ENCODE measurements at regions not wholly inside any gene's neighbourhood (a gene's known extent, or its start where the extent isn't known, plus 50 kb on each side); places are given as distances from the start of the nearest gene placed in this dataset.

DNA sequence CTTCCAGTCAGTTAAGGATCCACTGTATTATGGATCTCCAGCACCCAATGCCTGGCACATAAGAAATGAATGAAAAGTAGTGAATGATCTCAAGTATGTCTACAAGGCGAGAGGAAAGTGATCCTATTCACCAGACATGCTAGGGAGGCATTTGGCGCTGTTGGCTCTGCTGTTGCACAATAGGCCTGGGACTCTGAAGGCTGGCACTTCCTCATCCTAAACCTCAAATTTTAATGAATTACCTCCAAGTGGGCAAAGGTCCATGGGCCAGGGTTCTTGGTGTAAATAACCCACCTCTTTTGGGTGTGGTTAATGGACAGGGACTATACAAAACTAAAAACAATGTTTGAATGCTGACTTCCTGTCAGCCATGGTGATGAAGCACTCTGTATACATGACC lies 173.4 kb upstream of the PZP start (continued):
- TF ChIP-seq ZNF331 (CRISPR knock-in tag; IDR thresholded peaks at IDR 0.05; ENCODE audit: low read depth) (no peak), STAT1 (IDR thresholded peaks at IDR 0.05; ENCODE audit: unreplicated experiment) (no peak), NANOG (IDR thresholded peaks at IDR 0.05; ENCODE audit: borderline replicate concordance) (no peak)

DNA sequence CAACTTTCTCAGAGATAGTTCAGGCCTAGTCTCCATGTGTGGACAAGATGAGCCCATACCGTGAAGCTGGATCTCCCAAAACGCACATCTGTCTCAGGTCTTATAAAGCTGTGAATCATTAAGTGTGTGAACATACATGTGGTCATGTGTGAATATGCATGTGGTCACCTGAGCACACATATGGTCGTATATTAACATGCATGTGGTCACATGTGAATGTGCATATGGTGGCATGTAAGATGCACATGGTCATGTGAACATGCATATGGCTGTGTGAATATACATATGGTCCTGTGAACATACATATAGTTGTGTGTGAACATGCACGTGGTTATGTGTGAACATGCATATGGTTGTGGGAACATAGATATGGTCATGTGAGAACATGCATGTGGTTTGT lies 172.5 kb upstream of the PZP start:
- Histone ChIP-seq H3K4me1 (ENCODE audit: insufficient read depth) (no peaks in the 10 kb centered on the region), H3K4me2 (no peak overlapping the region), H3K9me2 (ENCODE audit: insufficient read depth) (no peaks in the 10 kb centered on the region), H3K79me2 (replicated peaks; ENCODE audit: insufficient read depth) (no peaks in the 10 kb centered on the region), H3K27me3 (ENCODE audit: insufficient read depth) (no peaks in the 10 kb centered on the region), H3K36me3 (ENCODE audit: insufficient read depth) (no peaks in the 10 kb centered on the region), H2AFZ (no peak overlapping the region), H4K20me1 (replicated peaks; ENCODE audit: insufficient read depth) (no peaks in the 10 kb centered on the region), H3K27ac (ENCODE audit: low read depth) (no peak overlapping the region), H3F3A (replicated peaks; ENCODE audit: low read depth) (no peaks in the 10 kb centered on the region), H3K4me3 (no peak overlapping the region)
- no peaks in the 10 kb centered on the region for H3K9me3 Mint-ChIP-seq
- no peak for ATAC-seq
- no peak for DNase-seq (ENCODE audit: low spot score)
- no peak overlapping the region for H3K4me3 Mint-ChIP-seq
- no peak for TF ChIP-seq ZNF331 (CRISPR knock-in tag; IDR thresholded peaks at IDR 0.05; ENCODE audit: low read depth)
- TF ChIP-seq STAT1 (IDR thresholded peaks at IDR 0.05; ENCODE audit: unreplicated experiment): no peak
- TF ChIP-seq, protein P1, sequence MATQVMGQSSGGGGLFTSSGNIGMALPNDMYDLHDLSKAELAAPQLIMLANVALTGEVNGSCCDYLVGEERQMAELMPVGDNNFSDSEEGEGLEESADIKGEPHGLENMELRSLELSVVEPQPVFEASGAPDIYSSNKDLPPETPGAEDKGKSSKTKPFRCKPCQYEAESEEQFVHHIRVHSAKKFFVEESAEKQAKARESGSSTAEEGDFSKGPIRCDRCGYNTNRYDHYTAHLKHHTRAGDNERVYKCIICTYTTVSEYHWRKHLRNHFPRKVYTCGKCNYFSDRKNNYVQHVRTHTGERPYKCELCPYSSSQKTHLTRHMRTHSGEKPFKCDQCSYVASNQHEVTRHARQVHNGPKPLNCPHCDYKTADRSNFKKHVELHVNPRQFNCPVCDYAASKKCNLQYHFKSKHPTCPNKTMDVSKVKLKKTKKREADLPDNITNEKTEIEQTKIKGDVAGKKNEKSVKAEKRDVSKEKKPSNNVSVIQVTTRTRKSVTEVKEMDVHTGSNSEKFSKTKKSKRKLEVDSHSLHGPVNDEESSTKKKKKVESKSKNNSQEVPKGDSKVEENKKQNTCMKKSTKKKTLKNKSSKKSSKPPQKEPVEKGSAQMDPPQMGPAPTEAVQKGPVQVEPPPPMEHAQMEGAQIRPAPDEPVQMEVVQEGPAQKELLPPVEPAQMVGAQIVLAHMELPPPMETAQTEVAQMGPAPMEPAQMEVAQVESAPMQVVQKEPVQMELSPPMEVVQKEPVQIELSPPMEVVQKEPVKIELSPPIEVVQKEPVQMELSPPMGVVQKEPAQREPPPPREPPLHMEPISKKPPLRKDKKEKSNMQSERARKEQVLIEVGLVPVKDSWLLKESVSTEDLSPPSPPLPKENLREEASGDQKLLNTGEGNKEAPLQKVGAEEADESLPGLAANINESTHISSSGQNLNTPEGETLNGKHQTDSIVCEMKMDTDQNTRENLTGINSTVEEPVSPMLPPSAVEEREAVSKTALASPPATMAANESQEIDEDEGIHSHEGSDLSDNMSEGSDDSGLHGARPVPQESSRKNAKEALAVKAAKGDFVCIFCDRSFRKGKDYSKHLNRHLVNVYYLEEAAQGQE (IDR thresholded peaks at IDR 0.05; ENCODE audit: unreplicated experiment): no peak
- TF ChIP-seq CREB1 (CRISPR knock-in tag; IDR thresholded peaks at IDR 0.05; ENCODE audit: low read depth): no peak
- TF ChIP-seq, protein P2, sequence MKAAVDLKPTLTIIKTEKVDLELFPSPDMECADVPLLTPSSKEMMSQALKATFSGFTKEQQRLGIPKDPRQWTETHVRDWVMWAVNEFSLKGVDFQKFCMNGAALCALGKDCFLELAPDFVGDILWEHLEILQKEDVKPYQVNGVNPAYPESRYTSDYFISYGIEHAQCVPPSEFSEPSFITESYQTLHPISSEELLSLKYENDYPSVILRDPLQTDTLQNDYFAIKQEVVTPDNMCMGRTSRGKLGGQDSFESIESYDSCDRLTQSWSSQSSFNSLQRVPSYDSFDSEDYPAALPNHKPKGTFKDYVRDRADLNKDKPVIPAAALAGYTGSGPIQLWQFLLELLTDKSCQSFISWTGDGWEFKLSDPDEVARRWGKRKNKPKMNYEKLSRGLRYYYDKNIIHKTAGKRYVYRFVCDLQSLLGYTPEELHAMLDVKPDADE (IDR thresholded peaks at IDR 0.05): no peak
- TF ChIP-seq JUNB (IDR thresholded peaks at IDR 0.05; ENCODE audit: unreplicated experiment): no peak
- no peak for TF ChIP-seq POLR2AphosphoS5 (IDR thresholded peaks at IDR 0.05; ENCODE audit: low read depth)
- no peak for TF ChIP-seq NANOG (IDR thresholded peaks at IDR 0.05; ENCODE audit: borderline replicate concordance)
- no peak for TF ChIP-seq EZH2phosphoT487 (IDR thresholded peaks at IDR 0.05; ENCODE audit: unreplicated experiment)
- TF ChIP-seq, protein P3, sequence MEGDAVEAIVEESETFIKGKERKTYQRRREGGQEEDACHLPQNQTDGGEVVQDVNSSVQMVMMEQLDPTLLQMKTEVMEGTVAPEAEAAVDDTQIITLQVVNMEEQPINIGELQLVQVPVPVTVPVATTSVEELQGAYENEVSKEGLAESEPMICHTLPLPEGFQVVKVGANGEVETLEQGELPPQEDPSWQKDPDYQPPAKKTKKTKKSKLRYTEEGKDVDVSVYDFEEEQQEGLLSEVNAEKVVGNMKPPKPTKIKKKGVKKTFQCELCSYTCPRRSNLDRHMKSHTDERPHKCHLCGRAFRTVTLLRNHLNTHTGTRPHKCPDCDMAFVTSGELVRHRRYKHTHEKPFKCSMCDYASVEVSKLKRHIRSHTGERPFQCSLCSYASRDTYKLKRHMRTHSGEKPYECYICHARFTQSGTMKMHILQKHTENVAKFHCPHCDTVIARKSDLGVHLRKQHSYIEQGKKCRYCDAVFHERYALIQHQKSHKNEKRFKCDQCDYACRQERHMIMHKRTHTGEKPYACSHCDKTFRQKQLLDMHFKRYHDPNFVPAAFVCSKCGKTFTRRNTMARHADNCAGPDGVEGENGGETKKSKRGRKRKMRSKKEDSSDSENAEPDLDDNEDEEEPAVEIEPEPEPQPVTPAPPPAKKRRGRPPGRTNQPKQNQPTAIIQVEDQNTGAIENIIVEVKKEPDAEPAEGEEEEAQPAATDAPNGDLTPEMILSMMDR (conservative IDR thresholded peaks at IDR 0.05; ENCODE audit: low read depth in 2 of 2): no peak
- TF ChIP-seq ZNF114 (CRISPR knock-in tag; IDR thresholded peaks at IDR 0.05): no peak
- TF ChIP-seq, protein P4, sequence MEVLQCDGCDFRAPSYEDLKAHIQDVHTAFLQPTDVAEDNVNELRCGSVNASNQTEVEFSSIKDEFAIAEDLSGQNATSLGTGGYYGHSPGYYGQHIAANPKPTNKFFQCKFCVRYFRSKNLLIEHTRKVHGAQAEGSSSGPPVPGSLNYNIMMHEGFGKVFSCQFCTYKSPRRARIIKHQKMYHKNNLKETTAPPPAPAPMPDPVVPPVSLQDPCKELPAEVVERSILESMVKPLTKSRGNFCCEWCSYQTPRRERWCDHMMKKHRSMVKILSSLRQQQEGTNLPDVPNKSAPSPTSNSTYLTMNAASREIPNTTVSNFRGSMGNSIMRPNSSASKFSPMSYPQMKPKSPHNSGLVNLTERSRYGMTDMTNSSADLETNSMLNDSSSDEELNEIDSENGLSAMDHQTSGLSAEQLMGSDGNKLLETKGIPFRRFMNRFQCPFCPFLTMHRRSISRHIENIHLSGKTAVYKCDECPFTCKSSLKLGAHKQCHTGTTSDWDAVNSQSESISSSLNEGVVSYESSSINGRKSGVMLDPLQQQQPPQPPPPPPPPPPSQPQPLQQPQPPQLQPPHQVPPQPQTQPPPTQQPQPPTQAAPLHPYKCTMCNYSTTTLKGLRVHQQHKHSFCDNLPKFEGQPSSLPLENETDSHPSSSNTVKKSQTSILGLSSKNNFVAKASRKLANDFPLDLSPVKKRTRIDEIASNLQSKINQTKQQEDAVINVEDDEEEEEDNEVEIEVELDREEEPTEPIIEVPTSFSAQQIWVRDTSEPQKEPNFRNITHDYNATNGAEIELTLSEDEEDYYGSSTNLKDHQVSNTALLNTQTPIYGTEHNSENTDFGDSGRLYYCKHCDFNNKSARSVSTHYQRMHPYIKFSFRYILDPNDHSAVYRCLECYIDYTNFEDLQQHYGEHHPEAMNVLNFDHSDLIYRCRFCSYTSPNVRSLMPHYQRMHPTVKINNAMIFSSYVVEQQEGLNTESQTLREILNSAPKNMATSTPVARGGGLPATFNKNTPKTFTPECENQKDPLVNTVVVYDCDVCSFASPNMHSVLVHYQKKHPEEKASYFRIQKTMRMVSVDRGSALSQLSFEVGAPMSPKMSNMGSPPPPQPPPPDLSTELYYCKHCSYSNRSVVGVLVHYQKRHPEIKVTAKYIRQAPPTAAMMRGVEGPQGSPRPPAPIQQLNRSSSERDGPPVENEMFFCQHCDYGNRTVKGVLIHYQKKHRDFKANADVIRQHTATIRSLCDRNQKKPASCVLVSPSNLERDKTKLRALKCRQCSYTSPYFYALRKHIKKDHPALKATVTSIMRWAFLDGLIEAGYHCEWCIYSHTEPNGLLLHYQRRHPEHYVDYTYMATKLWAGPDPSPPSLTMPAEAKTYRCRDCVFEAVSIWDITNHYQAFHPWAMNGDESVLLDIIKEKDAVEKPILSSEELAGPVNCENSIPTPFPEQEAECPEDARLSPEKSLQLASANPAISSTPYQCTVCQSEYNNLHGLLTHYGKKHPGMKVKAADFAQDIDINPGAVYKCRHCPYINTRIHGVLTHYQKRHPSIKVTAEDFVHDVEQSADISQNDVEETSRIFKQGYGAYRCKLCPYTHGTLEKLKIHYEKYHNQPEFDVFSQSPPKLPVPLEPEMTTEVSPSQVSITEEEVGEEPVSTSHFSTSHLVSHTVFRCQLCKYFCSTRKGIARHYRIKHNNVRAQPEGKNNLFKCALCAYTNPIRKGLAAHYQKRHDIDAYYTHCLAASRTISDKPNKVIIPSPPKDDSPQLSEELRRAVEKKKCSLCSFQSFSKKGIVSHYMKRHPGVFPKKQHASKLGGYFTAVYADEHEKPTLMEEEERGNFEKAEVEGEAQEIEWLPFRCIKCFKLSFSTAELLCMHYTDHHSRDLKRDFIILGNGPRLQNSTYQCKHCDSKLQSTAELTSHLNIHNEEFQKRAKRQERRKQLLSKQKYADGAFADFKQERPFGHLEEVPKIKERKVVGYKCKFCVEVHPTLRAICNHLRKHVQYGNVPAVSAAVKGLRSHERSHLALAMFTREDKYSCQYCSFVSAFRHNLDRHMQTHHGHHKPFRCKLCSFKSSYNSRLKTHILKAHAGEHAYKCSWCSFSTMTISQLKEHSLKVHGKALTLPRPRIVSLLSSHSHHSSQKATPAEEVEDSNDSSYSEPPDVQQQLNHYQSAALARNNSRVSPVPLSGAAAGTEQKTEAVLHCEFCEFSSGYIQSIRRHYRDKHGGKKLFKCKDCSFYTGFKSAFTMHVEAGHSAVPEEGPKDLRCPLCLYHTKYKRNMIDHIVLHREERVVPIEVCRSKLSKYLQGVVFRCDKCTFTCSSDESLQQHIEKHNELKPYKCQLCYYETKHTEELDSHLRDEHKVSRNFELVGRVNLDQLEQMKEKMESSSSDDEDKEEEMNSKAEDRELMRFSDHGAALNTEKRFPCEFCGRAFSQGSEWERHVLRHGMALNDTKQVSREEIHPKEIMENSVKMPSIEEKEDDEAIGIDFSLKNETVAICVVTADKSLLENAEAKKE (CRISPR knock-in tag; IDR thresholded peaks at IDR 0.05): no peak
- no peak for TF ChIP-seq EZH2 (IDR thresholded peaks at IDR 0.05; ENCODE audit: low read depth, unreplicated experiment)
- no peak overlapping the region for H3K27ac Mint-ChIP-seq
- peaks cover 3% of the 10 kb centered on the region for H3K27me3 Mint-ChIP-seq (ENCODE audit: insufficient read depth, low read depth, poor library complexity)
- no peaks in the 10 kb centered on the region for H3K36me3 Mint-ChIP-seq (ENCODE audit: low read depth)
- peaks cover 4% of the 10 kb centered on the region; the same call in 1 of the 3 replicates for H3K4me1 Mint-ChIP-seq

Data from GM23338 (cell line).